GM23338 (cell line): ENCODE measurements at regions not wholly inside any gene's neighbourhood (a gene's known extent, or its start where the extent isn't known, plus 50 kb on each side); places are given as distances from the start of the nearest gene placed in this dataset.

Experiments
- CREB1 ChIP-seq: fragments of 250-450 bp; sonication (Bioruptor Pico); IDR thresholded peaks from 2 replicates; pipeline ENCODE4 v1.5.0; 2020; ENCODE audit warnings: low read depth, mild to moderate bottlenecking, moderate library complexity
- CTCF ChIP-seq, 2 experiments: fragments of 200-600 bp in 1 of 2; sonication (generic) in 1 of 2; conservative IDR thresholded peaks; 2 replicates each; pipeline versions ENCODE4 v1.5.1 to v1.6.1; 2016 to 2017; ENCODE audit warnings: antibody characterized with exemption in 2 of 2, low read depth in 2 of 2, mild to moderate bottlenecking in 2 of 2, moderate library complexity in 1 of 2
- EZH2 ChIP-seq: fragments of 200-600 bp; sonication (generic); IDR thresholded peaks from one replicate; pipeline ENCODE4 v1.8.0; 2017; ENCODE audit warnings: antibody characterized with exemption, mild to moderate bottlenecking, low read depth; ENCODE audit not compliant: unreplicated experiment
- EZH2phosphoT487 ChIP-seq: fragments of 200-600 bp; sonication (generic); IDR thresholded peaks from one replicate; pipeline ENCODE4 v1.8.1; 2018; ENCODE audit warnings: antibody characterized with exemption; ENCODE audit not compliant: unreplicated experiment
- JUNB ChIP-seq: IDR thresholded peaks from one replicate; pipeline ENCODE4 v1.6.1; 2016; ENCODE audit warnings: antibody characterized with exemption; ENCODE audit not compliant: unreplicated experiment
- NANOG ChIP-seq: IDR thresholded peaks from 2 replicates; pipeline ENCODE4 v1.6.1; 2016; ENCODE audit warnings: antibody characterized with exemption, borderline replicate concordance
- POLR2AphosphoS5 ChIP-seq: IDR thresholded peaks from 2 replicates; pipeline ENCODE4 v1.6.1; 2016; ENCODE audit warnings: antibody characterized with exemption, low read depth
- ZNF114 ChIP-seq: fragments of 250-450 bp; sonication (Bioruptor Pico); IDR thresholded peaks from 2 replicates; pipeline ENCODE4 v1.5.0; 2020; ENCODE audit warnings: mild to moderate bottlenecking, moderate library complexity
- TF ChIP-seq, protein P1 (sequence below): IDR thresholded peaks from one replicate; pipeline ENCODE4 v1.6.1; 2018; ENCODE audit warnings: antibody characterized with exemption; ENCODE audit not compliant: unreplicated experiment

- no peak for TF ChIP-seq CTCF (conservative IDR thresholded peaks at IDR 0.05; ENCODE audit: low read depth in 2 of 2)
- TF ChIP-seq CREB1 (CRISPR knock-in tag): no peak
- no peak for TF ChIP-seq EZH2
- TF ChIP-seq POLR2AphosphoS5: no peak
- no peak for TF ChIP-seq EZH2phosphoT487
- TF ChIP-seq, protein P1, sequence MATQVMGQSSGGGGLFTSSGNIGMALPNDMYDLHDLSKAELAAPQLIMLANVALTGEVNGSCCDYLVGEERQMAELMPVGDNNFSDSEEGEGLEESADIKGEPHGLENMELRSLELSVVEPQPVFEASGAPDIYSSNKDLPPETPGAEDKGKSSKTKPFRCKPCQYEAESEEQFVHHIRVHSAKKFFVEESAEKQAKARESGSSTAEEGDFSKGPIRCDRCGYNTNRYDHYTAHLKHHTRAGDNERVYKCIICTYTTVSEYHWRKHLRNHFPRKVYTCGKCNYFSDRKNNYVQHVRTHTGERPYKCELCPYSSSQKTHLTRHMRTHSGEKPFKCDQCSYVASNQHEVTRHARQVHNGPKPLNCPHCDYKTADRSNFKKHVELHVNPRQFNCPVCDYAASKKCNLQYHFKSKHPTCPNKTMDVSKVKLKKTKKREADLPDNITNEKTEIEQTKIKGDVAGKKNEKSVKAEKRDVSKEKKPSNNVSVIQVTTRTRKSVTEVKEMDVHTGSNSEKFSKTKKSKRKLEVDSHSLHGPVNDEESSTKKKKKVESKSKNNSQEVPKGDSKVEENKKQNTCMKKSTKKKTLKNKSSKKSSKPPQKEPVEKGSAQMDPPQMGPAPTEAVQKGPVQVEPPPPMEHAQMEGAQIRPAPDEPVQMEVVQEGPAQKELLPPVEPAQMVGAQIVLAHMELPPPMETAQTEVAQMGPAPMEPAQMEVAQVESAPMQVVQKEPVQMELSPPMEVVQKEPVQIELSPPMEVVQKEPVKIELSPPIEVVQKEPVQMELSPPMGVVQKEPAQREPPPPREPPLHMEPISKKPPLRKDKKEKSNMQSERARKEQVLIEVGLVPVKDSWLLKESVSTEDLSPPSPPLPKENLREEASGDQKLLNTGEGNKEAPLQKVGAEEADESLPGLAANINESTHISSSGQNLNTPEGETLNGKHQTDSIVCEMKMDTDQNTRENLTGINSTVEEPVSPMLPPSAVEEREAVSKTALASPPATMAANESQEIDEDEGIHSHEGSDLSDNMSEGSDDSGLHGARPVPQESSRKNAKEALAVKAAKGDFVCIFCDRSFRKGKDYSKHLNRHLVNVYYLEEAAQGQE: no peak
- TF ChIP-seq ZNF114 (CRISPR knock-in tag): no peak
- no peak for TF ChIP-seq NANOG
- TF ChIP-seq JUNB: no peak
These were observed 820.0 kb upstream of the SEMA6D start for GRCh38 chr15:46897266-46897665.
